Right renal pelvis (tissue), 4 donors: ENCODE measurements at regions not wholly inside any gene's neighbourhood (a gene's known extent, or its start where the extent isn't known, plus 50 kb on each side); places are given as distances from the start of the nearest gene placed in this dataset.

Experiments used
- DNase-seq, 4 donors: peaks; one replicate each; pipeline ENCODE4 v3.0.0-alpha.2; 2013; ENCODE audit warnings: low read depth in 4 of 4, low spot score in 3 of 4, missing footprints in 1 of 4

DNA sequence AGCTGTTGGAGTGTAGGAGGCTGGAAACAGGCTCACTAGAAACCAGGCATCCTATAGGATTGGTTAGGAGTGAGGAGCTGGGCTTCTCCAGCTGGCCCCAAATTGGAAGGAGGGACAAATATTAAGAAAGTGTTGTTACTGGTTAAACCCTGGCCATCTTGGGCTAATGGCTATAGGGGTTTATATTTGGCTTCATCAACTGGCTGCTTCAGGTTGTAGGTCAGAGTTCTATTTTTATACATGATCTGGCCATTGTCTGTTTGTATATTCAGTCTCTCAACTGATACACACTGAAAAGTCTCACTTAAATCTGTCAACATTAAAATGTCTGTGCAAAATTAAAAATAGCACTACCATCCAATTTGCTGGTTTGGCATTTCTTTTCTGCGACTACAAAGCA, 70.2 kb upstream of the ARRDC4 start:
- no peak for DNase-seq

- no peak for DNase-seq
These were observed 68.2 kb upstream of the ARRDC4 start for GRCh38 chr15:97892167-97892938.

DNA sequence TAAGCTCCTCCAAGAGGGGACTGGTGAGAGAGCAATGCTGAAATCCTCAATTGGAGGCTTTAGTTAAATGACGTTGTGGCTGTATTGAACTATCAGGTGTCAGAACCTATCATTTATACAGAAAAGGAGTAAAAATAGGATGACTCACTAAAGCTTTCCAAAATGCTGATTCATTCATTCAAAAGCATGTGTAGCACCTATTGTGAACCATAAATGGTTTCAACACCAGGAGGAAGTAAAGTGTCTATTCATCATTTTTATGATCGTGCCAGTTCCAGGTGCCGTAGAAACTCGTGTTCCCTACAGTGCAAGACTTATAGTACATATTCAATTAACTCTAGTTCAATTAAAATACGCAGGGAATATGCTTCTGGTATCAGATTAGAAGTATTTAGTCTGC, 66.5 kb upstream of the ARRDC4 start:
- DNase-seq = no peak

- DNase-seq = no peak
These were observed 60.5 kb upstream of the ARRDC4 start for GRCh38 chr15:97899981-97900380.

GRCh38 chr15:97902140-97902780, 58.2 kb upstream of the ARRDC4 start:
- peak in 1 of 4 donors; percentile 20 for DNase-seq

DNA sequence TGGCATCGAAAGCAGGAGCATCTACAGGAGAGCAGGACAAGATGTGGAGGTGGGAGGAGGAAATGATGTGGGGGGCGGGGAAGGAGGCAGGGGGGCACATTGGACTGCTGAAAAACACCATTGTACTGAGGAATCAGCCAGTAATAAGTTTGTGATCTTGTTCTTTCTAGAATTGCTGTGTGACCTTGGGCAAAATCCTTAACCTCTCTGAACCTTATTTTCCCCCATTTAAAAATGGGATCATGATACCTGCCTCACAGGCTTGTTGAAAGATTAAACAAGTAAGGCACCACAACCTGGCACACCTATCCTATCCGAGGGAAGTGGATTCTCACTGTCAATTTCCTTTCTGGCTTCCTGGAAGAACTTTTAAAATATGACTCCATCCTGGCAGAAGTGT, 56.9 kb upstream of the ARRDC4 start:
- DNase-seq = no peak

DNA sequence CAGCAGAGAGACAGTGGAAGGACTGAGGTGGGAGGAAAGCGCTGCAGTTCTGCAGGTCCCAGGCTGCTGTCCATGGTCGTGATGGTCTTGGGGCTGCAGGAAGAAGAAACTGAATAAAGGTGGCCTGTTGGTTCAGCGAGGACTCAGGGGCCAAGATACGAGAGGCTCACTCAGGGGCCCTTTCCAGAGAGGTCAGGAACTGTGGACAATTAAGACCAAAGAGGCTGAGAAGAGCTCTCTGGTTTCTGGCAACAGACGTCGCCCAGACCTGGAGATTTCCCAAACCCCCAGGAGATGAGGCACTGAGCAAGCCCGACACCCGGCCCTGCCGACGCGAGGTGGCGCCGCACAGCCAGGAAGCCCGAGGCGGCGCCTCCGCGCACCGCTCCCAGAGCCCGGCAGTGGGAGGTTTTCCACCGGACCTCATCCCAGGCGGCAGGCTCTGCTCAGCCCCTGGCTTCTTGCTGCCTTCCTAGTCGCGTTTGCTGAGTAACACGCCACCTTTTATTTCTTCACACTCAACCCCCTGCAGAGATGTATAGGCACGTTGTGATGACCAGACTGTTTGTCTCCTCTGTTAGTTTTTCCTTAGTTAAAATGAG, 56.4 kb upstream of the ARRDC4 start:
- peak; percentile 56 to 72 (median 65) for DNase-seq

GRCh38 chr15:97909291-97909891, 51.1 kb upstream of the ARRDC4 start:
- peak in 3 of 4 donors; percentile 46 to 49 (median 46) for DNase-seq
